HCT116 (cell line): ENCODE measurements at regions not wholly inside any gene's neighbourhood (a gene's known extent, or its start where the extent isn't known, plus 50 kb on each side); places are given as distances from the start of the nearest gene placed in this dataset.

Experiments
- ATAC-seq: fragments of 200-7000 bp; cut with Tn5 transposase; 2 replicates; pipeline ENCODE4 v1.9.1; 2020; ENCODE audit warnings: mild to moderate bottlenecking, moderate library complexity
- BruUV-seq: library from RNA; stranded (reverse); fragments of 400-500 nt; replicated peaks from 2 replicates; lab custom pipeline; 2021; lab: Mats Ljungman, UMichigan
- CTCF ChIA-PET: fragments of 300-600 bp; sonication (Branson Sonifier 250); formaldehyde crosslinking; loops from one replicate; lab custom pipeline; 2021; ENCODE audit warnings: antibody characterized with exemption; lab: Charles Lee
- POLR2A ChIA-PET: fragments of 300-600, 350-600 bp; sonication (Branson Sonifier 250); formaldehyde crosslinking; loops from one replicate; lab custom pipeline; 2021; ENCODE audit warnings: antibody characterized with exemption; lab: Charles Lee
- RAD21 ChIA-PET, 2 experiments: fragments of 300-600 bp; sonication (Branson Sonifier 250); formaldehyde crosslinking; loops; one replicate each; lab custom pipeline; 2023; ENCODE audit warnings: low total read pairs in 2 of 2; ENCODE audit not compliant: uncharacterized antibody in 2 of 2, unreplicated experiment in 2 of 2, low non-redundant PET in 1 of 2; lab: Charles Lee
- DNase-seq: peaks from one replicate; pipeline ENCODE4 v3.0.0-alpha.2; 2010; ENCODE audit warnings: low read depth, low spot score
- H2AFZ ChIP-seq: fragments of 200-600 bp; shearing (Covaris generic), sonication (generic); 2 replicates; pipeline ENCODE4 v1.6.1; 2017; ENCODE audit warnings: low read depth, mixed run types, mixed read lengths, antibody characterized with exemption, low read length; ENCODE audit not compliant: poor library complexity, severe bottlenecking
- H3K27ac ChIP-seq: 2 replicates; pipeline ENCODE4 v1.5.1; 2012; ENCODE audit warnings: low read depth, low read length
- H3K27me3 ChIP-seq: fragments of 200-600 bp; sonication (generic); 2 replicates; pipeline ENCODE4 v1.6.1; 2016; ENCODE audit warnings: mixed run types, low read length, mixed read lengths; ENCODE audit not compliant: insufficient read depth
- H3K36me3 ChIP-seq, 2 experiments: fragments of 200-500 bp in 1 of 2; fragments of 200-600 bp in 1 of 2; sonication (Bioruptor generic) in 1 of 2; sonication (generic) in 1 of 2; 2 replicates each; pipeline versions ENCODE4 v1.5.1 to v1.6.1; 2014 to 2016; ENCODE audit warnings: low read length in 2 of 2, inconsistent platforms in 1 of 2, mixed read lengths in 1 of 2, mixed run types in 1 of 2; ENCODE audit not compliant: insufficient read depth in 2 of 2, control insufficient read depth in 1 of 2
- H3K4me1 ChIP-seq, 2 experiments: fragments of 200-600 bp in 1 of 2; sonication (generic) in 1 of 2; 2 replicates each; pipeline versions ENCODE4 v1.5.1 to v1.6.1; 2012 to 2017; ENCODE audit warnings: low read length in 2 of 2, inconsistent platforms in 1 of 2, mild to moderate bottlenecking in 1 of 2, mixed read lengths in 1 of 2, mixed run types in 1 of 2, moderate library complexity in 1 of 2; ENCODE audit not compliant: insufficient read depth in 2 of 2, control insufficient read depth in 1 of 2
- H3K4me2 ChIP-seq: fragments of 200-600 bp; sonication (generic); 2 replicates; pipeline ENCODE4 v1.6.1; 2017; ENCODE audit warnings: mixed run types, low read length, mixed read lengths
- H3K4me3 ChIP-seq, 2 experiments: fragments of 200-600 bp in 1 of 2; sonication (generic) in 1 of 2; replicated peaks in 1 of 2; 2 replicates each; pipeline ENCODE4 v1.5.1; 2011 to 2016; ENCODE audit warnings: low read length in 2 of 2, control low read depth in 1 of 2, low read depth in 1 of 2, mild to moderate bottlenecking in 1 of 2, mixed read lengths in 1 of 2, mixed run types in 1 of 2
- H3K79me2 ChIP-seq: fragments of 200-600 bp; sonication (generic); 2 replicates; pipeline ENCODE4 v1.6.1; 2017; ENCODE audit warnings: mild to moderate bottlenecking, mixed run types, low read length, moderate library complexity, mixed read lengths; ENCODE audit not compliant: insufficient read depth
- H3K9ac ChIP-seq: fragments of 200-600 bp; sonication (generic); 2 replicates; pipeline ENCODE4 v1.6.1; 2016; ENCODE audit warnings: low read length, mixed read lengths
- H3K9me2 ChIP-seq: fragments of 200-600 bp; sonication (generic), shearing (Covaris generic); 2 replicates; pipeline ENCODE4 v1.6.1; 2017; ENCODE audit warnings: mixed run types, mild to moderate bottlenecking, moderate library complexity; ENCODE audit not compliant: insufficient read depth
- H3K9me3 ChIP-seq, 2 experiments: fragments of 200-500 bp in 1 of 2; fragments of 200-600 bp in 1 of 2; sonication (Bioruptor generic) in 1 of 2; sonication (generic) in 1 of 2; 2 replicates each; pipeline ENCODE4 v1.6.1; 2014 to 2017; ENCODE audit warnings: low read length in 2 of 2, mixed read lengths in 2 of 2, inconsistent platforms in 1 of 2, low read depth in 1 of 2, mild to moderate bottlenecking in 1 of 2, mixed run types in 1 of 2, moderate library complexity in 1 of 2; ENCODE audit not compliant: control insufficient read depth in 1 of 2, insufficient read depth in 1 of 2
- H4K20me1 ChIP-seq: fragments of 200-600 bp; sonication (generic), shearing (Covaris generic); 2 replicates; pipeline ENCODE4 v1.6.1; 2017; ENCODE audit warnings: mixed run types, mild to moderate bottlenecking, moderate library complexity; ENCODE audit not compliant: insufficient read depth
- CBX3 ChIP-seq: IDR thresholded peaks from 2 replicates; pipeline ENCODE4 v1.6.1; 2012; ENCODE audit warnings: low read depth
- EZH2 ChIP-seq: fragments of 200-600 bp; sonication (generic); IDR thresholded peaks from 2 replicates; pipeline ENCODE4 v1.6.1; 2017; ENCODE audit warnings: antibody characterized with exemption, mixed run types
- EZH2phosphoT487 ChIP-seq: fragments of 200-600 bp; IDR thresholded peaks from 2 replicates; pipeline ENCODE4 v1.6.1; 2018; ENCODE audit warnings: antibody characterized with exemption, borderline replicate concordance
- RAD21 ChIP-seq: IDR thresholded peaks from 2 replicates; pipeline ENCODE4 v1.6.1; 2012; ENCODE audit warnings: low read depth, mild to moderate bottlenecking
- SP1 ChIP-seq: IDR thresholded peaks from 2 replicates; pipeline ENCODE4 v1.6.1; 2012; ENCODE audit warnings: low read depth
- ZNF274 ChIP-seq: fragments of 200-500 bp; sonication (Bioruptor generic); IDR thresholded peaks from 2 replicates; pipeline ENCODE4 v1.6.1; 2014; ENCODE audit warnings: mild to moderate bottlenecking, low read depth, low read length, inconsistent platforms
- intact Hi-C: fragments of 100-400 bp; cut with micrococcal nuclease; formaldehyde crosslinking; loops from 2 replicates; pipeline ENCODE4 v1.10.0; 2022
- TF ChIP-seq, protein P1 (sequence below): IDR thresholded peaks from 2 replicates; pipeline ENCODE4 v1.6.1; 2011; ENCODE audit warnings: mild to moderate bottlenecking, low read length, moderate library complexity; ENCODE audit not compliant: insufficient replicate concordance; ENCODE audit errors: extremely low read depth
- TF ChIP-seq, protein P2 (sequence below): IDR thresholded peaks from 2 replicates; pipeline ENCODE4 v1.6.1; 2012; ENCODE audit warnings: low read depth

DNA sequence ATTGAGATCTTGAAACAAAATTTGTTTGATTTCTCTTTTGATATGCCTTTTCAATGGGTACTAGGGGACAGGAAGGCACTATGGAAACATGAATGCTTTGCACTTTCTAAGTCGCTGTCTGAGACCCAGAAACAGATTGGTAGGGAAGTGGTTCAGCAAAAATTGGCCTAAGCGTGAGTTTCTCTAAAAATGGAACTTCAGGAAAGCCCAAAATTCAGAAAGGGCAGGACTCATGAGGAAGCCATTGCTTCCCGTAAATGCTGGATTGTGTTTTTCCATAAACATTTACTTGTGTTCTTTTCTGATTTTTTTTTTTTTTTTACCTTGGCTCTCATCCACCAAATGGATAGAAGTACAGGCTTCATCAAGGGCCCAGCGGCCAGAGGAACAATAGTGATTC is 123.7 kb upstream of the ATP1B1 start (continued):
- TF ChIP-seq, protein P1, sequence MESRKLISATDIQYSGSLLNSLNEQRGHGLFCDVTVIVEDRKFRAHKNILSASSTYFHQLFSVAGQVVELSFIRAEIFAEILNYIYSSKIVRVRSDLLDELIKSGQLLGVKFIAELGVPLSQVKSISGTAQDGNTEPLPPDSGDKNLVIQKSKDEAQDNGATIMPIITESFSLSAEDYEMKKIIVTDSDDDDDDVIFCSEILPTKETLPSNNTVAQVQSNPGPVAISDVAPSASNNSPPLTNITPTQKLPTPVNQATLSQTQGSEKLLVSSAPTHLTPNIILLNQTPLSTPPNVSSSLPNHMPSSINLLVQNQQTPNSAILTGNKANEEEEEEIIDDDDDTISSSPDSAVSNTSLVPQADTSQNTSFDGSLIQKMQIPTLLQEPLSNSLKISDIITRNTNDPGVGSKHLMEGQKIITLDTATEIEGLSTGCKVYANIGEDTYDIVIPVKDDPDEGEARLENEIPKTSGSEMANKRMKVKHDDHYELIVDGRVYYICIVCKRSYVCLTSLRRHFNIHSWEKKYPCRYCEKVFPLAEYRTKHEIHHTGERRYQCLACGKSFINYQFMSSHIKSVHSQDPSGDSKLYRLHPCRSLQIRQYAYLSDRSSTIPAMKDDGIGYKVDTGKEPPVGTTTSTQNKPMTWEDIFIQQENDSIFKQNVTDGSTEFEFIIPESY = no peak
- TF ChIP-seq SP1 = no peak

DNA sequence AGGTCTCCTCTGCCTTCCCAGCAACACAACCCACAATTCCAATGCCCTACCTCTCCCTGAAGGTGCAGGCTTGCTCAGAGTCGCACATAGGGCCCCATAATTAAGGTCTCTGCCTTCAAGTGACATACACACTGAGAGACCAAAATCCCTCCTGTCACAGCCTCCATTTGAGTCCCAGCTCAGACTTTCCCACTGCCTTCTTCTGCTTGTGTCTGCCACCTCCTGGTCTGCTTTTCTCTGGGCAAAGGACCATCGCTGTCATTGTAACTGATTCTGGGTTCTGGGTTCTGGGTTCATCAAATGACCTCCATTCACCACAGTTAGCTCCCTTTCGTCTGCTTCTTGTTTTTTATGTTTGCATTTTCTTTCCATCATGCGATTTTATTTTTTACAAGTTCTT is 119.2 kb upstream of the ATP1B1 start:
- no peak for DNase-seq
- Histone ChIP-seq H3K9me3 (no peaks in the 10 kb centered on the region), H3K4me1 (no peaks in the 10 kb centered on the region)
- TF ChIP-seq EZH2phosphoT487 (no peak), EZH2 (no peak), ZNF274 (no peak), CBX3 (no peak), RAD21 (peak; percentile 27; the same call in 1 of the 2 replicates)
- TF ChIP-seq, protein P2, sequence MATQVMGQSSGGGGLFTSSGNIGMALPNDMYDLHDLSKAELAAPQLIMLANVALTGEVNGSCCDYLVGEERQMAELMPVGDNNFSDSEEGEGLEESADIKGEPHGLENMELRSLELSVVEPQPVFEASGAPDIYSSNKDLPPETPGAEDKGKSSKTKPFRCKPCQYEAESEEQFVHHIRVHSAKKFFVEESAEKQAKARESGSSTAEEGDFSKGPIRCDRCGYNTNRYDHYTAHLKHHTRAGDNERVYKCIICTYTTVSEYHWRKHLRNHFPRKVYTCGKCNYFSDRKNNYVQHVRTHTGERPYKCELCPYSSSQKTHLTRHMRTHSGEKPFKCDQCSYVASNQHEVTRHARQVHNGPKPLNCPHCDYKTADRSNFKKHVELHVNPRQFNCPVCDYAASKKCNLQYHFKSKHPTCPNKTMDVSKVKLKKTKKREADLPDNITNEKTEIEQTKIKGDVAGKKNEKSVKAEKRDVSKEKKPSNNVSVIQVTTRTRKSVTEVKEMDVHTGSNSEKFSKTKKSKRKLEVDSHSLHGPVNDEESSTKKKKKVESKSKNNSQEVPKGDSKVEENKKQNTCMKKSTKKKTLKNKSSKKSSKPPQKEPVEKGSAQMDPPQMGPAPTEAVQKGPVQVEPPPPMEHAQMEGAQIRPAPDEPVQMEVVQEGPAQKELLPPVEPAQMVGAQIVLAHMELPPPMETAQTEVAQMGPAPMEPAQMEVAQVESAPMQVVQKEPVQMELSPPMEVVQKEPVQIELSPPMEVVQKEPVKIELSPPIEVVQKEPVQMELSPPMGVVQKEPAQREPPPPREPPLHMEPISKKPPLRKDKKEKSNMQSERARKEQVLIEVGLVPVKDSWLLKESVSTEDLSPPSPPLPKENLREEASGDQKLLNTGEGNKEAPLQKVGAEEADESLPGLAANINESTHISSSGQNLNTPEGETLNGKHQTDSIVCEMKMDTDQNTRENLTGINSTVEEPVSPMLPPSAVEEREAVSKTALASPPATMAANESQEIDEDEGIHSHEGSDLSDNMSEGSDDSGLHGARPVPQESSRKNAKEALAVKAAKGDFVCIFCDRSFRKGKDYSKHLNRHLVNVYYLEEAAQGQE = no peak
- TF ChIP-seq, protein P1 = no peak
- TF ChIP-seq, all 23 proteins: peak for 1
- intact Hi-C loops = no loop called here
- ChIA-PET CTCF (interaction anchor here (1.5 kb wide), 1 partner anchor 384 kb away, joined by 5 read pairs; no protein-coding TSS in a partner anchor), RAD21 (no interaction called here), POLR2A (no interaction called here)
- Histone ChIP-seq H3K27ac (no peak overlapping the region), H2AFZ (no peak overlapping the region), H3K79me2 (no peaks in the 10 kb centered on the region), H3K4me3 (no peak overlapping the region), H3K36me3 (no peaks in the 10 kb centered on the region), H3K4me2 (no peak overlapping the region), H4K20me1 (no peaks in the 10 kb centered on the region), H3K9me2 (no peaks in the 10 kb centered on the region), H3K27me3 (no peaks in the 10 kb centered on the region), H3K9ac (no peak overlapping the region)
- no TSS peak for BruUV-seq
- ATAC-seq = no peak
